ENCODE measurements at regions not wholly inside any gene's neighbourhood (a gene's known extent, or its start where the extent isn't known, plus 50 kb on each side); places are given as distances from the start of the nearest gene placed in this dataset.

DNA sequence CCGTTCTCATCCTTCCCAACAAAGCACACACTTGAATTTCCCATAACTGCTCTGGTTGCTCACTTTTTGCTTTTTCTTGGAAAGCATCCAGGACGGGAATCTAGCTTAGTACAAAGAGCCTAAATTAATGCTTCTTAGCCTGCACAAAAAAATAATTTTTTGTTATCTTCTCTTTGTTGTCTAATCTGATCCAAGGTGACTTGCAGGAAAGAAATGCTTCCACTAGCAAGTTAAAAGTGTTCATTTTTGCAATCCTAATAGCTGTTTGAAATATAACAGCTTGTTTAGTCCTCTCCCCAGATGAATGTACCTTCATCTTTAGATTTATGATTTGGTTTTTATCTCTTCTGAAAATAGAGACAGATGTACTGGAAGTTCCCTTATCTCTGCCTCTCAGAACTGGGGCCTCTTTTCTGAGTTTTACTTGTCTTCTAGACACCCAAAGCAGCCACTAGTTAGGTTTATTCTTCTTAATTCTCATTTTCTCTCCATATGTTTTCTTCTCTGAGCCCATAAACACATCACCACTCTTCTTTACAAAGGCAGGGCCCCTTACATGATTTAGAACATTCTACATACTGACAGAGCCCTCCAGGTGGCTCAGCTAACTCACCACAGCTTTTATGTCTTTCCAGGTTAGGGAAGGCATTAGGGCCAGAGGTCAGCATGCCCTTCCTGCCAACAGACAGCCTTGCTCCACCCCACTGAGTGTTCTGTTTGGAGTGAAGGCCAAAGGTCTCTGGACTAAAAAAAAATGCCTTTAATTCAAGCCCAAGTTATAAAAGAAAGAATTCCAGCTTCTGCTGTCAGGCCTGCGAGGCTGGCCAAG, 74.7 kb upstream of the MAP4K3 start:
- H3K9ac ChIP-seq (ENCODE audit: low read length in 3 of 3) = no peak overlapping the region
- H3K27ac ChIP-seq (ENCODE audit: low read depth in 2 of 2, low read length in 2 of 2) = peak overlapping the region; percentile 36 to 90
- H3K9me3 ChIP-seq (ENCODE audit: control insufficient read depth in 2 of 3, insufficient read depth in 1 of 3, low read length in 3 of 3) = no peaks in the 10 kb centered on the region
- no peaks in the 10 kb centered on the region for H3K27me3 ChIP-seq (ENCODE audit: control insufficient read depth, insufficient read depth, low read length)
- no peak overlapping the region for H3K4me3 ChIP-seq (ENCODE audit: low read length in 3 of 3)
- peak in 4 of 5 donors; percentile 37 to 75 (median 48) for DNase-seq
- FAIRE-seq = no peak
- TF ChIP-seq, protein P1, sequence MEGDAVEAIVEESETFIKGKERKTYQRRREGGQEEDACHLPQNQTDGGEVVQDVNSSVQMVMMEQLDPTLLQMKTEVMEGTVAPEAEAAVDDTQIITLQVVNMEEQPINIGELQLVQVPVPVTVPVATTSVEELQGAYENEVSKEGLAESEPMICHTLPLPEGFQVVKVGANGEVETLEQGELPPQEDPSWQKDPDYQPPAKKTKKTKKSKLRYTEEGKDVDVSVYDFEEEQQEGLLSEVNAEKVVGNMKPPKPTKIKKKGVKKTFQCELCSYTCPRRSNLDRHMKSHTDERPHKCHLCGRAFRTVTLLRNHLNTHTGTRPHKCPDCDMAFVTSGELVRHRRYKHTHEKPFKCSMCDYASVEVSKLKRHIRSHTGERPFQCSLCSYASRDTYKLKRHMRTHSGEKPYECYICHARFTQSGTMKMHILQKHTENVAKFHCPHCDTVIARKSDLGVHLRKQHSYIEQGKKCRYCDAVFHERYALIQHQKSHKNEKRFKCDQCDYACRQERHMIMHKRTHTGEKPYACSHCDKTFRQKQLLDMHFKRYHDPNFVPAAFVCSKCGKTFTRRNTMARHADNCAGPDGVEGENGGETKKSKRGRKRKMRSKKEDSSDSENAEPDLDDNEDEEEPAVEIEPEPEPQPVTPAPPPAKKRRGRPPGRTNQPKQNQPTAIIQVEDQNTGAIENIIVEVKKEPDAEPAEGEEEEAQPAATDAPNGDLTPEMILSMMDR (IDR thresholded peaks at IDR 0.05; ENCODE audit: borderline replicate concordance, extremely low read depth, insufficient read depth) = peak; percentile 1
- H3K36me3 ChIP-seq (ENCODE audit: control insufficient read depth in 2 of 3, insufficient read depth in 3 of 3, low read length in 3 of 3) = no peaks in the 10 kb centered on the region
- peaks cover 20 to 80% (median 52%) of the 10 kb centered on the region in 3 donors for H3K4me1 ChIP-seq (ENCODE audit: control insufficient read depth in 2 of 3, insufficient read depth in 2 of 3, low read depth in 1 of 3, low read length in 3 of 3)
- intact Hi-C loops (cut with DNase I) = no loop called here

GRCh38 chr2:39512434-39512935, 75.4 kb upstream of the MAP4K3 start:
- Histone ChIP-seq H3K36me3 (ENCODE audit: control insufficient read depth in 2 of 3, insufficient read depth in 3 of 3, low read length in 3 of 3) (no peaks in the 10 kb centered on the region), H3K9me3 (ENCODE audit: control insufficient read depth in 2 of 3, insufficient read depth in 1 of 3, low read length in 3 of 3) (no peaks in the 10 kb centered on the region), H3K9ac (ENCODE audit: low read length in 3 of 3) (no peak overlapping the region), H3K27me3 (ENCODE audit: control insufficient read depth, insufficient read depth, low read length) (no peaks in the 10 kb centered on the region), H3K4me1 (ENCODE audit: control insufficient read depth in 2 of 3, insufficient read depth in 2 of 3, low read depth in 1 of 3, low read length in 3 of 3) (peaks cover 18 to 80% (median 58%) of the 10 kb centered on the region in 3 donors), H3K27ac (ENCODE audit: low read depth in 2 of 2, low read length in 2 of 2) (peak overlapping the region; percentile 36 to 90), H3K4me3 (ENCODE audit: low read length in 3 of 3) (no peak overlapping the region)
- DNase-seq = peak in 1 of 5 donors; percentile 86
- intact Hi-C loops (cut with DNase I) = no loop called here
- TF ChIP-seq, protein P1 (IDR thresholded peaks at IDR 0.05; ENCODE audit: borderline replicate concordance, extremely low read depth, insufficient read depth) = no peak
- no peak for FAIRE-seq

DNA sequence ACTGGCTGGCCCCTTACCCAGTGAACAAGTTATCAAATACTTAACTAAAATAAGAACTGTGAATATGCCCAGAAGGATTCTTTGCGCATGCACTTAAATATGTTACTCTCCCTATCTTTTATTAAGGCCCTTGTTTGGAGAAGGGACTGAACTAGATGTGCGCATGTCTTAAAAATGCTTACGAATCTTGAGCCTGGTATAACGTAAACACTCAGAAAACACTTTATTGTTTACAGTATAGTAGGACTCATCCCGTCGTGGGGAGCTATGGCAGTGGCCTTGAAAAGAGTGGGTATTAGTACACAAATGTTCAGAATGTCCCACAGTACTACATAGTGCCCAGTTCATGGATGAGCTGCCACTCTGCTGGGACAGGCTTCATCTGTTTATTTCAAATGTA, 75.9 kb upstream of the MAP4K3 start:
- Histone ChIP-seq H3K27me3 (ENCODE audit: control insufficient read depth, insufficient read depth, low read length) (no peaks in the 10 kb centered on the region), H3K9ac (ENCODE audit: low read length in 3 of 3) (no peak overlapping the region), H3K9me3 (ENCODE audit: control insufficient read depth in 2 of 3, insufficient read depth in 1 of 3, low read length in 3 of 3) (no peaks in the 10 kb centered on the region), H3K4me1 (ENCODE audit: control insufficient read depth in 2 of 3, insufficient read depth in 2 of 3, low read depth in 1 of 3, low read length in 3 of 3) (peaks cover 14 to 80% (median 61%) of the 10 kb centered on the region in 3 donors), H3K4me3 (ENCODE audit: low read length in 3 of 3) (no peak overlapping the region), H3K36me3 (ENCODE audit: control insufficient read depth in 2 of 3, insufficient read depth in 3 of 3, low read length in 3 of 3) (no peaks in the 10 kb centered on the region), H3K27ac (ENCODE audit: low read depth in 2 of 2, low read length in 2 of 2) (peak overlapping the region; percentile 36 to 77)
- DNase-seq (no peak), FAIRE-seq (no peak)
- intact Hi-C loops (cut with DNase I) = no loop called here
- TF ChIP-seq, protein P1 (IDR thresholded peaks at IDR 0.05; ENCODE audit: borderline replicate concordance, extremely low read depth, insufficient read depth) = no peak

Data from kidney (tissue), 13 donors.